Inferior parietal cortex (tissue), 1 donor: ENCODE measurements at regions not wholly inside any gene's neighbourhood (a gene's known extent, or its start where the extent isn't known, plus 50 kb on each side); places are given as distances from the start of the nearest gene placed in this dataset.
A peak's percentile ranks its signal among the peaks of the same experiment; 100 is the strongest.

ENCODE experiments used
- DNase-seq: peaks from one replicate; pipeline ENCODE4 v3.0.0-alpha.2; 2016; ENCODE audit errors: extremely low spot score

DNA sequence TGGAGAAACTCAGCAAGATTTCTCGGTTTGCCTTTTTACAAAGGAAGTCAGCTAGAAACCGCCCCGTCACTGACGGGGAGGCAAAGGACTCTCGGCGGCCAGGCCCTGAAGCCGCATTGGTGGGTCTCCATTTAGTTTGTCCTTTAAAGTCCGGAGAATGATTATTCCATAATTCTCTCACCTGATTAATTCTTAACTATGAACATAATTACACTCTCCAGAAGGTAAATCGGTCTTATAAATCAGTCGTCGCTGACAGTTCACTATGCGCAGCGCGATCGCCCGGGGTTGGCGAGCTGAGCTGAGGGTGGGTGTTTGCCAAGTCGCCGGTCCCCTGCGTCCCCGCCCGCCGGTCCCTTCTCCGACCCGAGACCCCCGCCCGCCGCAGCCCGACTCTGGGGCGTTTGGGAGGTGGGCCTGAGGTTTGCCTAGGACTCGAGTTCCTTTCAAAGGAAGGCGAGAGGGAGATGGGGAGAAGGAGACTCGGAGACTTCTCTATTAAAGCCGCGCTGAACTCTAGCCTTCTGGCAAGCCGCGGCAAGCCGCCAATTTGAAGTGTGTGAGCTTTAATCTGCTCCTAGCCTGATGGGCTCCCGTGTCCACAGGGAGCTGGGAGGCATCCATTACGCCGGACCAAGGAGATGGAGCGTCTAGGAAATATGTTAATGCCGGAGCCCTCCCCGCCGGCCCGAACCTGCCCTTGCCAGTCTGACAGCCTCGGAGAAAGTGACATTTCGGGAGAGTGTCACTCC, 392.9 kb downstream of the NOVA1 start:
- DNase-seq, result peak; percentile 44

DNA sequence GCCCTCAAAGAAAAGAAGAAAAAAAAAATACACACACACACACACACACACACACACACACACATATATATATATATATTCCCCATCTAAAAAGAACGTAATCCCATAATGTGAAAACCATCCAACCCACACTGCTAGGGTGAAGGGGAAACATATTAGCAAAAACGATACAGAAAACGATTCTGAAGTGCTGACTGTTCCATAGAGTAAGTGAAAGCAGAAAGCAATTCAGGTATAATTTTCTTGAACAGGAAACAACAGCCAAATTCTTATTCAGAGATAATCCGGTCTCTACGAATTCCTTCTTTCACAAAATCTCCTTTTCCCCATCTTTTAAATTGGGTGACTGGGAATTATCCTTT, 393.5 kb downstream of the NOVA1 start:
- no peak for DNase-seq

GRCh38 chr14:26200687-26201086, 397.1 kb downstream of the NOVA1 start:
- DNase-seq, result no peak

DNA sequence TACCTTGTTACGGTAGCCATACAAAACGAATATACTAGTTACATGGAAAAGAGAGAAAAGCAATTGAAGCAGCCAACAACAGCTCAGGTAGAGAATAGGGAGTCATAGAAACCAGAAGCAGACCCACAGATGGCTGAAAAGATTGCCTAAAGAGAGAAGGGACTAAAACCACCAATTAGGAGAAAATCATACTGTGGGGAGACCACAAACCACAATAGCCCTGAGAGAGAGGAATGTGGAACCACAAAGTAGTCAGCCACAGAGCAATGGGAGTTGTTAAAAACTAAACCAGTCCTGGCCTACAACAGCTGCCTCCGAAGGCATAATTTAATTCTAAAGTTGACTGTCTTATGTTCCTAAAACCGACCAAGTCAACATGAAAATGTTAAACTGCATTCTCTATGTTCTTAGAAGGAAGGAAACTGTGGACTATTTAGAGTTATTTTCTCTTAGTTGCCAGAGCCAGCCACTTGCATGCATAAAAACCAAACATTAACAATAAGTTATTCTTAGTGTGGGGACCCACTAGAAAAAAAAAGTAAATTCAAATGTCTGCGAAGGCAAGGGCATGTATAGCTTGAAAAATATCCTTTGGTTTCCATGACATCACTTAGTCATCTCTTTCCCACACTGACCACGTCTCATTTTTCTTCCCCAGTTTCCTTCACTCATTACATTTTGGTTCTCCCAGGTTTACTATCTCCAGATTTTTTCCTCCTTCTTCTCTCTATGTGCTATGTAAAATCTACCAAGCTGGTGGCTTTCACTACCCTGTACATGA, 398.1 kb downstream of the NOVA1 start:
- no peak for DNase-seq

DNA sequence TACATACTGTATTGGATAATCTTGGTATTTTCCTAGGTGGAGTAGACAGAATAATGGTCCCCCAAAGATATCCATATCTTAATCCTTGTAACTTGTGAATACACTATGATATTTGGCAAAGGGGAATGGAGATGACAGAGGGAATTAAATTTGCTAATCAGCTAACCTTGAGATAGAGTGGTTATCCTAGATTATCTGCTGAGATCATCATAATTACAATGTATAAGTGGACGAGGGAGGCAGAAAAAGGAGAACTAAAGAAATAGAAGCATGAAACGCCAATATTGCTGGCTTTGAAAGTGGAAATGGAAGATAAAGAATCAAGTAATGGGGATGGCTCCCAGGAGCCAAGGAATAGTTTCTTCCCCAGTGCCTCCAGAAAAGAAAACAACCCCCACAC, 398.7 kb downstream of the NOVA1 start:
- DNase-seq, result no peak

DNA sequence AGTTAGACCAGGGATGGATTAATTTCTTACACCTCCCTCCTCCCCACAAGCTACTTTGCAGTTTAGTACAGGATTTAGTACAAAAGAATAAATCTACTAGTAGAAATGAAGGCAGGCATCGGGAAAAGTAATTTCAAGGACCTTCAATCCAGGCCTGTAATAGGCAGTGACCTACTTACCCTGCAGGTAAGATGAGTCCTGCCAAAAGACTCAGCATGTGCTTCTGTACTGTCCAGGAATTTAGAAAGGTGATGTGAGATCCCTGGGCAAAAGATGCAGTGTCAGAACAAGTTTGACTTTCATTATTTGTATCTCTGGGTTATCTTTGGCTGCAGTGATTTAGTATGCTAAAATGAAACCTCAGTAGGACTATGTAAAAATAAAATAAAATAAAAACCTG, 403.0 kb downstream of the NOVA1 start:
- no peak for DNase-seq

DNA sequence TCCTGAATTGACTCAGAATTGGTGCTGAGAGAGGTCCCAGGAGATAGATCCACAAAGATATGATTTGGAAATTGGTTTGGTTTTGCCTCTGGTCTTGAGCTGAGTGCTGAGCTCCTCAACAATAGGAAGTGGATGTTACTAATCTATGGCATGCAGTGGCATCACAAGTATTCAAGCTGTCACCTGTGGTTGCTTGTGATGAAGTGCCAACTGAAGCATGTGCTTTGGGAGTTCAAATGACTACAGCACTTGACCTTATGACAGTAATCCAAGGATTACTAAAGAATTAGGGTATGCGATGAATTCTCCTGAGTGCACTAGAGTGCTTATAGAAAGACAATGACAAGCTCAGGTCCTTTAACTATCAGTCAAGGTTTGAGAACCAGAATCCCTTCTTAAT, 406.2 kb downstream of the NOVA1 start:
- DNase-seq, result no peak

- no peak for DNase-seq
Measured at GRCh38 chr14:26191123-26191522, 406.7 kb downstream of the NOVA1 start.

GRCh38 chr14:26190646-26191045, 407.2 kb downstream of the NOVA1 start:
- no peak for DNase-seq

DNA sequence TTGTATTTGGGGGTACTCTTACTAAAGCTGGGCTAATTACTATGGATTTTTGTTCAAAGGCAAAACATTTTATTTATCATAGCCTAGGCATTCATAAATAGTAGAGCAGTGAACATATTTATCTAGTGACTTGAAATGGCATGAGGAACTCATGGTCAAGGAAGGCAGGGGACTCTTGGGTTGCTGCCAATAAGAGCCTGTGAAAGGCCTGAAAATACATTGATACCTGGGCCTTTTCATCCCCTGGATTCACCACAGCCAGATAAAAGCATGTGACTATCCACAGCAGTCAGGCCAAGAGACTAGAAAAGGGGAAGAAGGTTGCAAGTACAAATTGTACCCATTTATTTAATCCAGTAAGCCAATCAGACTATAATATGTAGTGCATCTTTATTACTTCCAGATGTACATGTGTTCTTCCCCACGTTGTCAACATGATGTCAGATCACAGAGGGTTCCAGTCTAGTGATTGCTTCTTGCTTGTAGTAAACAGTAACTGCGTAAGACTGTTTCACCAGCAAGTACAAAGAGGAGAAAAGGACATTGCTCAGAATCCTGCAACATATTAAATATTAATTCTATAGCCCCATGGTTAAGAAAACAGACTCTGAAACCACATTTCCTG, 409.7 kb downstream of the NOVA1 start:
- DNase-seq, result no peak

DNA sequence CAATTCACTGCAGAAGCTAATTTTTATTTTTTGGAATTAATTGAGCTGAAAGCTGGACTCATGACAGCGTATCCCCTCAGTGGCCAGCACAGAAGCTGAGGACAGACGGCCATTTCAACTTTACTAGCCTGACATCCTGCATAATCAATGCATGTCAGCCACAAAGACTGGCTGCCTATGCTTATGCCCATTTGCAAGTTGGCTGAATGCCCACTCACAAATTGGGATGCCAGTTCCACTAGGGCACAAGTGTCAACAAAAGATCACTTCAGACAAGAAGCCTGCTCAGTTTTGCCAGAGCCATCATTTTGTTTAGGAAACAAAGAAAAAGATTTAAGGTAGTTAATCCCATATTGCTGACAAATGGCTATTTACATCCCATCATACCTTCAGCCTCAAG, 417.6 kb downstream of the NOVA1 start:
- no peak for DNase-seq

- DNase-seq, result no peak
Measured at GRCh38 chr14:26175658-26176057, 422.2 kb downstream of the NOVA1 start.

DNA sequence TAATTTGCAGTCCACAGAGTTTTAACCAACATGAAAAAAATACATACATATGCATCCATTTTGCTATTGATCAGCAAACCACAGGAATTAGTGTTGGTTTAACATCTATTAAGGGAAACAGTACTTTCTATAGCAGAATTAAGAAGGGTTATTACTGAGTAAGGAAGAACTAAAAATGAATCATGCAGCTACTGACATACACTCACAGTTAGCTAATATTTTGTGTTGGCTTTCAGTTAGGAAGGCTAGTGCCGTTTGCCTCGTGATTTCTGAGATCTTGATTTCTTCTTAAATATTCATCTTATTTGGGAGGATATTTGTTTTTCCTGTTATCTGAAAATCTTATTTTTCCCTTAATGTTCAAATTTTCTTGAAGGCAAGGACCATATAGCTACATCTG, 423.4 kb downstream of the NOVA1 start:
- no peak for DNase-seq

DNA sequence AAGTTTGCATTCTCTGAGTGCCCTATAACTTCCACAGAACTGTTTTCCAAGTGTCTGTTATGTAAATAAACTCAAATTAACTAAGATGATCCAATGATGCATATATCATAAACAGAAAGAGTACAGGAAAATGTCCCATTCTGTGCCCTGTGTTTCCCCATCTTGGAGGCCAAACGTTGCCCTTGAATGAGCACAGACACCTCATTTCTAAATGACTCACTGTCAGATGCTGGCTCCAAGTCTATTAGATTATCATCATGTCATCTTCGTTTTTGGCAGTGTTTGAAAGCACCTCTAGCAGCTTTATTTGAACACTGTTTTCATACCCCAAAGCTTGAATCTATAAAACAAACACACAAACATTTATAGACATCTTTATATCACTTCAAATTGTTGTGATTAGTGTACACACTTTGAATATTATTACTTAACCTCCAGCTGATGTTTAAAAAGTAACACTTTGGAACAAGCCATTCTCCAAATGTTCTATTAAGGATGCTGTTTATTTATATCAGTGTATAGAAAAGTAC, 424.2 kb downstream of the NOVA1 start:
- no peak for DNase-seq

- DNase-seq, result no peak
Measured at GRCh38 chr14:26172396-26172795, 425.4 kb downstream of the NOVA1 start.

DNA sequence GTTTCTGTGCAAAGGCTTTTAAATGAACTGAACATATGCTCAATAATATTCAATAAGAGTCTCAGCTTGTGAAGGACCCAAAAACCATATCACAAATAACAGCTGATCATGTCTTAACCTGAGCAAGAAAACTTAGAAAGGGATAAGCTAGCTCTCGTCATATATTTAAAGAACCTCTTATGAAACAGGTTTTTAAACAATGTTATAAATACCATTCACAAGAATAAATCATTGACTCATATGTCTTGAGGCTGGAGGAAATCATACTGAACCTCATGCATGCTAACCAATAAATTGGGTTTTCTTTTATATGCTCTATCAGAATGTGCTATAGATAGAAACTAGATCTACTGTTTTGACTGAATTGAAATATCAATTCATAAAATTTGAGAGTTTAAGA, 426.9 kb downstream of the NOVA1 start:
- DNase-seq, result no peak

DNA sequence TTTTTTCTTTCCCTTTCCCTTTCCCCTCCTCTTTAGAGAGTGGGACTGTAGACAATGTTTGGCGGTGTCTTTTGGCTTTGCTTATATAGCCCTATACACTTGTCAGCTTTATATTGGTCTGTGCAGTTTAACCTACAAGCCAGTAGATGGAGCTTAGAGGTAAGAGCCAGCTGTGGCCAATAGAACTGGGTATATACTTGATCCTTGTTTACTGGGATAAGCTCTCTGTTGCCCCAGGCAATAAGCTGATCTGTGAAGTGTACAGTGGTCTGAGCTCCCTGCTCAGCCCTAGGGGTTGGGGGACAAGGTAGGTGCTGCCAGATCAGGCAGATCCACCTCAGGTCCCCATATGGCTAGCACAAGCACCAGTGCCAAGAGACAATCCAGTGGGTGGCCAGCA, 434.1 kb downstream of the NOVA1 start:
- no peak for DNase-seq

DNA sequence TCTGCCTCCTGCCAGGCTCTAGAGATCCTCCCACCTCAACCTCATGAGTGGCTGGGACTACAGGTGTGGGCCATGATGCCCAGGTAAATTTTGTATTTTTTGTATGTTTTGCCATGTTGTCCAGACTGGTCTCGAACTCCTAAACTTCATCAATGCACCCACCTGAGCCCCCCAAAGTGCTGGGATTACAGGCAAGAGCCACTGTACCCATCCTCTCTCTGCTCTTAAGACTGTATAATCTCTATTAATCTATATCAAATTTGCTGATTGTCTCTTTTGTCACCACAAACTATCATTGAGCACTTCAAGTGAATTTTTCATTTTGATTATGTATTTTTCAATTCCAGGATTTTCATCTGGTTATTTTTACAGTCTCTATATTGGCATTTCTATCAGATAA, 440.3 kb downstream of the NOVA1 start:
- DNase-seq, result no peak

DNA sequence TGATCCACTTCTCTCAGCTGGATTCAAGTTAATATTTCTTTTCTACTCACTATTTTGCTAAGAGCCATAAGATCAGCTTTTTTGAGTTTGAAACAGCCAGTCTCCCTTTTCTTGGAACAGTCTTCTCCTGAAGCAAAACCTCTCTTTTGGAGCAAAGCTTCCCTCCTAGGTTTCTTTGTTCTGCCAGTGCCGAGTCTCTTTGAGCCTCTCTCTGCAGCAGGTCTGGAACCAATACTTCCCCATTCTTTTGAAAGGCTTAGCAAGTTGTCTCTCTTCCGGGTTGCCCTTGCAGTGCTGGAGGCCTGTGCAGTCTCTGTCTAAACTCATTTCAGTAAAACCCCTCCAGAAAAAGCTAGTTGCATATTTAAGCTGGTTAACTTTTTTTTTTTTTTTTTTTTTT, 454.8 kb downstream of the NOVA1 start:
- no peak for DNase-seq

DNA sequence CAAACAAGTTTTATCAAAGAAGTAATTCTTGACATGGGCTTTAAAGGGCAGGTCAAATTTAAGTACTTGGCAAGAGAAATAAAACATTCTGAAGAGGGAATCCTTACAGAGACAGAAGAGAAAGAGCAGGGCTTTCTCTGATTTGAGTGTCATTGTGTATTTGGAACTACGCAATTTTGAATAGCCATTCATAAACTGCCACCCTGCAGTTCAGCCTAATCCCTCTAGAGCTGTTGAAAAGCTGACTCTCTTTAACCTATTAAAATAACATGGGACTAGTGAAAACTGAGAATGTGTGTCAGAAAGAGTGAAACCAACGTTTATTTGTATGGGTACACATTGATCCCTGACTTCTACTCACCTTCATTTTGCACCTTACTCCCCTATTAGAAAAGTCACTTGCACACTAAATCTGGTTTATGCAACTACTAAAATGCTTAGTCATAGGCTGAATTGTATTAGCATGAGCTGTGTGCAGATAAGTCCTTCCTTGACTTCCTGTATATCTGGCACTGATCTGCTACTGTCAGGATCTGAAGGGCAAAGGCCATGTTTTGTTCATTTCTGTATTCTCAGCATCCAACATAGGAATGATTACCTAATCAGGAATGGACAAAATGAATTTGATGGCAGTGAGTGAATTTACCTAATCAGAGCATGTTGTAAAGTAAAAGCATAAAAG, 458.9 kb downstream of the NOVA1 start:
- DNase-seq, result no peak

- DNase-seq, result no peak
Measured at GRCh38 chr14:26137161-26137560, 460.7 kb downstream of the NOVA1 start.

GRCh38 chr14:26132061-26132645, 465.7 kb downstream of the NOVA1 start:
- DNase-seq, result no peak
